Activated CD4-positive, alpha-beta T cell treated with anti-CD3 and anti-CD28 coated beads, Interleukin-2, amount 10 ng/mL, durations not matched to agents 24 days and 14 days (primary cell): ENCODE measurements at regions not wholly inside any gene's neighbourhood (a gene's known extent, or its start where the extent isn't known, plus 50 kb on each side); places are given as distances from the start of the nearest gene placed in this dataset.

ENCODE experiments used
- DNase-seq: peaks from one replicate; pipeline ENCODE4 v3.0.0; 2022
- H3K27ac Mint-ChIP-seq: one replicate; pipeline ENCODE4 v1.8.0; 2022; ENCODE audit warnings: mild to moderate bottlenecking, mixed read lengths
- H3K27me3 Mint-ChIP-seq: one replicate; pipeline ENCODE4 v1.8.0; 2022; ENCODE audit warnings: mixed read lengths
- H3K36me3 Mint-ChIP-seq: one replicate; pipeline ENCODE4 v1.8.0; 2022; ENCODE audit warnings: low read depth, mild to moderate bottlenecking, mixed read lengths
- H3K4me1 Mint-ChIP-seq: one replicate; pipeline ENCODE4 v1.8.0; 2021; ENCODE audit warnings: mixed read lengths
- H3K4me3 Mint-ChIP-seq: one replicate; pipeline ENCODE4 v1.8.0; 2022; ENCODE audit warnings: mild to moderate bottlenecking, moderate library complexity, mixed read lengths
- H3K9me3 Mint-ChIP-seq: one replicate; pipeline ENCODE4 v1.8.0; 2021; ENCODE audit warnings: mixed read lengths
- intact Hi-C: fragments of 100-400 bp; cut with micrococcal nuclease; formaldehyde crosslinking; loops from one replicate; pipeline ENCODE4 v1.15.1; 2023

DNA sequence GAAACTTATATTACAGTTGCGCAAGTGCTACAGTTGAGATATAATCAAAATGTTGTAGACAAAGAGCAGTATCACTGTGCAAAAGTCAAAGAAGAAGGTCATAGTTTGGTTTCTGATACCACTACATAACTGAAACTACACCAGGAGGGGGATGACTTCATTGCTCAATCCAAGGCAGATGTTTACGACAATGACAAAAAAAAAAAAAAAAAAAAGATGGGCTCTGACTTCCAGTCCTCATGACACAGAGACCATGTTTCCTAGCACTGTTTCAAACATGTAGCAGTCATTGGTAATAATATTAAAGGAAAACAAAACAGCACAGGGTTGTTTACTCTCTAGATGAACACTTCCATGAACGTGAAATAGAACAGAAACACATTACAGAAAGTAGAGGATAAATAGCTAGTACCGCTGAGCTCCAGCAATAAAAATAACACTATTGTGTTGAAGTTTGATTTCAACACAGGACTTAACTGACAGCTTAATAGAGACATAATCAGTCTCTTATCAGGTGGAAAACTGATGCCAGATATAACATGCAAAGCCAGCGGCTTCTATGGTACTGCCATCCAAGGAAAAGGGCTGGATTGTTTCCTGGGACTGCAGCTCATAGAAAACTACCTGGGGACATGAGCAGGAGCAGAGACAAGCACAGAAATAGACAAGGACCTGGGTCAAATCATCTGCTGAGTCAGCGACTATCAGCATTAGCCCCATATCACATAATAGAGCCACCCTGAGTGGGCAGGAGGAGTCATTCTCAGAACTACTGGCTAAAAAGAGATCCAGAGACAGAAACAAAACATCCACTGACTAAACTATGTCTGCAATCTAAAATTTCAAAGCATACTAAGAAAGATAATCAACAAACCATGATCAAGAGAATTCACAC lies 463.6 kb upstream of the SOX9 start:
- H3K27me3 Mint-ChIP-seq, result no peaks in the 10 kb centered on the region
- H3K9me3 Mint-ChIP-seq, result peaks cover 4% of the 10 kb centered on the region
- no peak overlapping the region for H3K27ac Mint-ChIP-seq
- no peaks in the 10 kb centered on the region for H3K36me3 Mint-ChIP-seq
- DNase-seq, result no peak
- no peaks in the 10 kb centered on the region for H3K4me1 Mint-ChIP-seq
- intact Hi-C loops, result no loop called here
- no peak overlapping the region for H3K4me3 Mint-ChIP-seq

DNA sequence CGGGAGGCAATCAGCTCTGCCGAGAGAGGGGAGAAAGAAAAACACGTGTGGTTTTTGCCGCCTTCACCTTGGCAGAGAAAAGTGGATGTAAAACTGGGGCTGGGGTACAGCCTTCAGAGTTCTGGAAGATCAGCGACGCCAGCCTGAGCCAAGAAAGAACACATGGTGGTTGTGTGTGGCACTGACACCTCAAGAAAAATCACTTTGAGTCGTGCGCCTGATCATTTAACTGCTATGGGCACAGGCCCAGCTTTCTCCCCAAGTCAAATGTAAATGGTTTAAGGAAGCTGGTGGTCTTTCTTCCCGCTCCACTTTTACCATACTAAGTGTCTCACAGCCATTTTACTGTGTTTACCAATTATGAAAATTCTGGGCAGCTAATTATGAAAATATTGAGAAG lies 461.8 kb upstream of the SOX9 start:
- Mint-ChIP-seq H3K36me3 (no peaks in the 10 kb centered on the region), H3K27ac (no peak overlapping the region), H3K4me3 (no peak overlapping the region), H3K4me1 (no peaks in the 10 kb centered on the region), H3K27me3 (no peaks in the 10 kb centered on the region), H3K9me3 (peaks cover 5% of the 10 kb centered on the region)
- no peak for DNase-seq
- intact Hi-C loops, result no loop called here

DNA sequence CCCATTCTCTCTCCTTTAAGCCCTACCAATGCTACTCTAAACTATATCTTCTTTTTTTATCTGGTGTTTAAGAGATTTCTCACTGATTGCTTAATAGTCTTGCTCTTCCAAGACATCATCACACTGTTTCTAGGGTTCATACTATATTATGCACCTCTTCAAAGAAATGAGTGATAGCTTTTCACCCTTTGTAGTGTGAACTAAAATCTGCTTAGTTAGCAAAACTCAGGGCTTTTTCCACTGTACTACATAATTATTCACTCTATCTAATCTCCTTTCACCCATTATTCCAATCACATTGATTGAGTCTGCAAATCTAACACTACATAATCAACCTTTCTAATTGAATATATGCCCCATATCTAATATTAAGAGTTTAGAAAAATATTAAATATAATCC lies 456.0 kb upstream of the SOX9 start:
- intact Hi-C loops, result no loop called here
- H3K4me3 Mint-ChIP-seq, result no peak overlapping the region
- DNase-seq, result no peak
- no peak overlapping the region for H3K27ac Mint-ChIP-seq
- H3K27me3 Mint-ChIP-seq, result no peaks in the 10 kb centered on the region
- H3K36me3 Mint-ChIP-seq, result no peaks in the 10 kb centered on the region
- peaks cover 13% of the 10 kb centered on the region for H3K9me3 Mint-ChIP-seq
- H3K4me1 Mint-ChIP-seq, result no peaks in the 10 kb centered on the region

DNA sequence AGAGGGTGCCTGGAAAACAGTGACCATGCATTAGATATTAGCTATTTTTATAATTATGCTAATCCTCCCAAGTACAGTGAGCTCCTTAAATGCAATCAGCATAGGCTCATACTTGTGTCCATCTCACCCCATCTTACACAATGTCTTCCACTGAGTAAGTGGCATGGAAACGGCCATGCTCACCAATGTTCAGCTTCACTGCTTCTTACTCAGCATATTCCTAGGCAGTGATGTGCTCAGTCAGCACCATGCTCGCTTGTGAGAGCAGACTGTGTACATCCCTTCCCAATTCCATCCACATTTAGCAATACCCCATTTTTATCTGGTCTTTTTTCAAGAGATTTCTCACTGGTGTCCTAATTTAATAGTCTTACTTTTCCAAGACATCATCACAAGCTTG lies 454.8 kb upstream of the SOX9 start:
- Mint-ChIP-seq H3K36me3 (no peaks in the 10 kb centered on the region), H3K4me1 (no peaks in the 10 kb centered on the region), H3K4me3 (no peak overlapping the region), H3K9me3 (peaks cover 13% of the 10 kb centered on the region), H3K27me3 (no peaks in the 10 kb centered on the region), H3K27ac (no peak overlapping the region)
- DNase-seq, result no peak
- intact Hi-C loops, result no loop called here

DNA sequence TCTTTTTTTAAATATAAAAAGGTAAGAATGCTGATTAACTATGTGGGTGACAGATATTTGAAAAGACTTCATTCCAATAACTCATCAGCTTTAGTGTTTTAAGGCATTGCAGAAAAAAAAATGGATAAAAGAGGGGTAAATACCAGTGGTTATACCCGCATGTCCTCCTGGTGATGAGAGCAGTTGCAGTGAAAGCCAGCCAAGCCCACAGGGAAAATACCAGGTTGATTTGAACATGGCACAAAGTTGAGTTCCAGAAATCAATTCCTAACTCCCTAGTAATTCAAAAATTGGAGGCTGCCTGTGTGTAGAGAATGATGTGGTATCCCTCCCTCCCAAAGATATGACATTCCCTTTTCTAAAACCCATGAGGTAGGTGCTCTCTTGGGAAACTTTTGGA lies 453.2 kb upstream of the SOX9 start:
- Mint-ChIP-seq H3K4me3 (no peak overlapping the region), H3K36me3 (no peaks in the 10 kb centered on the region)

DNA sequence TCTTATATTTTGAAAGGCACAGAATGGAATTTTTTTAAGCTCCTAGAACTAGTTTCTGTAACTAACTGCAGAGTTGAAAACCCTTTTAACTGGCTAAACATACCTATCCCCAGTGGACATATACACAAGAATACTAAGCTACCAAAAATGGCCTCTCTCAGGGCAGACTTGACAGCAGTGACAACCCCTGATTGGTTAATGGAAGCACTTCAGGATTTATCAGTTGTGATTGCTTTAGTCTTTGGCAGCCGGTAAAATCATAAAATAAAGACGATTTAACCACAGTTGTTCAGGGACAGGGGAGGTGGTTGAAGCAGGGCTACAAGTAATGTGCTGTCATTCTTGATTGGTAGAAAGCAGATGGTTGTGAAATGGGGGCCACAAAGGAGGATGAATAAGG lies 452.0 kb upstream of the SOX9 start:
- intact Hi-C loops, result no loop called here
- Mint-ChIP-seq H3K36me3 (no peaks in the 10 kb centered on the region), H3K4me1 (no peaks in the 10 kb centered on the region), H3K27me3 (no peaks in the 10 kb centered on the region), H3K27ac (no peak overlapping the region), H3K4me3 (no peak overlapping the region), H3K9me3 (peaks cover 13% of the 10 kb centered on the region)
- no peak for DNase-seq

More for the DNA sequence above, 453.2 kb upstream of the SOX9 start:
- intact Hi-C loops, result no loop called here
- peaks cover 13% of the 10 kb centered on the region for H3K9me3 Mint-ChIP-seq
- H3K27me3 Mint-ChIP-seq, result no peaks in the 10 kb centered on the region
- H3K4me1 Mint-ChIP-seq, result no peaks in the 10 kb centered on the region
- no peak for DNase-seq
- H3K27ac Mint-ChIP-seq, result no peak overlapping the region

DNA sequence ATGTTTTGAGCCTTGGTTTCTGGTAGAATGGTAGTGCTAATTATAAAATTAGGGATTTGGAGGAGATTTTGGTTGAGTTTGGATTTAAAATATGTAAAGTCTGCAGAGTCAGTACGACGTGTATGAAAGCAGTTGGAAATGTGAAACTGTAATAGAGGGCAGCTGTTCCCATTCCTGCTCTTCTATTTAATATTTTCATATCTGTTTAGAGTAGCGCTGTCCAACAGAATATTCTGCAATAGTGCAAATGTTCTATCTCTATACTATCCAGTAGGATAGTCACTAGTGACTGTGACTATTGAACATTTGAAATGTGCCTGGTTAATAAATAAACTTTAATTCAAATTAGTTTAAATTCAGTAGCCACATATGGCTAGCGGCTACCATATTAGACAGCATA lies 443.4 kb upstream of the SOX9 start:
- no peak overlapping the region for H3K4me3 Mint-ChIP-seq
- intact Hi-C loops, result no loop called here
- no peak for DNase-seq
- H3K9me3 Mint-ChIP-seq, result peaks cover 5% of the 10 kb centered on the region
- no peaks in the 10 kb centered on the region for H3K4me1 Mint-ChIP-seq
- H3K27ac Mint-ChIP-seq, result no peak overlapping the region
- H3K36me3 Mint-ChIP-seq, result no peaks in the 10 kb centered on the region
- no peaks in the 10 kb centered on the region for H3K27me3 Mint-ChIP-seq

DNA sequence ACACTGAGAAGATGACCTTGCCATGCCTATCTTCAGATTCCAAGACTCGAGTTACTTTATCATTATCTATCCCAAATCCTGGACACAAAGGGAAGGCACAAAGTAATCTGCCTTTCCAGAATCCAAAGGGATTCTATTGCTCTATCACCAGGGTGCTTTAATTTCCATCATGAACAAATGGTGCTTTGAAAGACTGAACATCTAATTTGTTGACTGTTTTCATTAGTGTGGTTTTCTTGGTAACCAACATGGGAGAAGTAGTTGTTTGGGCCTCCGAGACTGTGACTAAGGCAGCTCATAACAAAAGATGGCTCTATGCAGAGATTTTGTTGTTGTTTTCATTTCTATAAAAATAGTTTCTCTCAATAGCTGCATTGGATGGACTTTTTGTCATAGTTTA lies 441.0 kb upstream of the SOX9 start:
- intact Hi-C loops, result no loop called here
- DNase-seq, result no peak
- Mint-ChIP-seq H3K27ac (no peak overlapping the region), H3K27me3 (no peaks in the 10 kb centered on the region), H3K4me1 (no peaks in the 10 kb centered on the region), H3K4me3 (no peak overlapping the region), H3K36me3 (no peaks in the 10 kb centered on the region), H3K9me3 (peaks cover 13% of the 10 kb centered on the region)

DNA sequence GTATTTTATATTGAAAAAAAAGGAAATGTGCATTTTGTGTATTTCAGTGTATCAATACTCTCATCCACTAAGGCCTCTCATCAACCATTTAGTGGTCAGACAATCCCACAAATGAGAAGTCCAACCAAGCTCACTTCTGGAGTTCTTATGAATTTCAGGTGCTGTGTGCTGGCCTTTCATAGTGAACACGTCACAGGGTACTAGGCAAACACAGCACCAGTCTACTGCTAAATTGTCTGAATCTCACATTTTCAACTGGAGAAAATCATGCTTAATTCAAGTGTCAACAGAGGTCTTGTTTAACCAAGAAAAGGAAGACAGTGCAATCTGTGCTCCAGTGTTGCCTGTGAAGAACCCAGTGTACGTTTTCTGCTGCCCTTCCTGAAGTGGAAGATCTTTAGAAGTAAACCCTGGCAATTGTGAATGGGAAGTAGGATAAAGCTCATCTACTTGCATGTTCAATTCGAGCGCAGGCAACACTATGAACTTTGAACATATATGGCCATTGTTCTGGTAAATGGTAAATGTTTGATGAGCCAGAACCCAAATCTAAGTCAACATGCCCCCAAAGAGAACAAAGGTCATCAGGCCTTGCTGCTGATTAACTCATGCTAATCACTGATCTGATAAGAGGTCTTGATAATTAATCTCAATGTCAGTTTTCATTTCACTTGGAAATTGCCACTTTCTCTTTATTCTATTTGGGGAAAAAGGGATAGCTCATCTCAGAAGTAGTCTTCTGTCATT lies 439.2 kb upstream of the SOX9 start:
- Mint-ChIP-seq H3K4me3 (no peak overlapping the region), H3K36me3 (no peaks in the 10 kb centered on the region), H3K9me3 (peaks cover 13% of the 10 kb centered on the region), H3K4me1 (no peaks in the 10 kb centered on the region), H3K27ac (no peak overlapping the region), H3K27me3 (no peaks in the 10 kb centered on the region)
- intact Hi-C loops, result no loop called here
- DNase-seq, result no peak

DNA sequence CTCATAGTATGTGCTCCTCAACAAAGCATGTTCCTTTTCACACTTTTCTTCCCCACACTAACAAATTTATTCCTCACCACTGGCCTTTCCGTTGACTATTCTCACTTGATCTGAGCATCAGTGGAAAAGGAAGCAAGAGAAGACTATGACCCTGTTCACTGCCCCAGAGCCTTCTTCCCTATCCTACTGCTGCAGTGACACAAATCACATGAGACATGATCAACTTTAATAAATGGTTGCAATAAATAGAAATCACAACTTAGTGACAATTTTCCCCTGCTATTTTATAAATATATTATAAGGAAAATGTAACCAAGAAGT lies 438.7 kb upstream of the SOX9 start:
- H3K4me1 Mint-ChIP-seq, result no peaks in the 10 kb centered on the region
- intact Hi-C loops, result no loop called here
- H3K27me3 Mint-ChIP-seq, result no peaks in the 10 kb centered on the region

DNA sequence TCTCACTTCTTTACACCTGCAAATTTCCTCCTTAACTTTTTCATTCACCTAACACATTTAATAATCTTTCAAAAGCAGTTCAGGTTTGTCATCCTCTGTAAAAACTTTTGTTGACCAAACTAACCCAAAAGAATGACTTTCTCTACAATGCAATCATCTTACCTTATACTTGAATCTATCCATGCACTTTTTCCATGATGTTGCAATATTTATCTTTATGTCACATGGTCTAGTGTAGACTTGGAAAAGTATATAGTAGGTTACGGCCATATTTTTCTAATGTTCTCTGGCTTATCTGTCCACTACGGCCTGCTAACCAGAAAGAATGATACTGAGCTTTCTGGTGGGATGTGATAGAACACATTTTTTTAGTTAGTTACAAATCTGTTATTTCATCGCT lies 431.0 kb upstream of the SOX9 start:
- Mint-ChIP-seq H3K27ac (no peak overlapping the region), H3K36me3 (no peaks in the 10 kb centered on the region)
- intact Hi-C loops, result no loop called here

More for the DNA sequence above, 438.7 kb upstream of the SOX9 start:
- no peaks in the 10 kb centered on the region for H3K36me3 Mint-ChIP-seq
- H3K4me3 Mint-ChIP-seq, result no peak overlapping the region
- H3K9me3 Mint-ChIP-seq, result peaks cover 13% of the 10 kb centered on the region
- no peak overlapping the region for H3K27ac Mint-ChIP-seq
- DNase-seq, result no peak

DNA sequence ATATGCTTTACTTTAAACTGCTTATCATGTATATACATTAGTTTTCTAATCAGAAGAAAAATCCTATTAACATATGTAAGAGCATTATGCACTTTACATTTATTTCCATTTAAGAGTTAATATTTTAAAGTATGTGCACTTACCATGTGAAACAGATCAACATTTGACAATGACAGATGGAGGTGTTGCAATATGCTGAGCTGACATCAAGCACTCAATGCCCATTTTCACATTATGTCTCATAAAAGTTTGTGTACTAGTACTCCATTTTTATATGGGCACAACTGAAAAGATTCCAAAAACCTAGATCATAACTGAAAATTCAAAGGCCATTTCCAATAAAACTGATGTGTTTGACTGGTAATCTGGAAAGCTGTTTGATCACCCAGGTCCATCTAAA lies 420.9 kb upstream of the SOX9 start:
- H3K36me3 Mint-ChIP-seq, result no peaks in the 10 kb centered on the region
- no peaks in the 10 kb centered on the region for H3K4me1 Mint-ChIP-seq
- no peaks in the 10 kb centered on the region for H3K27me3 Mint-ChIP-seq
- peaks cover 4% of the 10 kb centered on the region for H3K9me3 Mint-ChIP-seq
- no peak overlapping the region for H3K4me3 Mint-ChIP-seq
- no peak for DNase-seq
- intact Hi-C loops, result no loop called here
- H3K27ac Mint-ChIP-seq, result no peak overlapping the region

More for the DNA sequence above, 431.0 kb upstream of the SOX9 start:
- no peaks in the 10 kb centered on the region for H3K4me1 Mint-ChIP-seq
- H3K9me3 Mint-ChIP-seq, result peaks cover 3% of the 10 kb centered on the region
- no peak overlapping the region for H3K4me3 Mint-ChIP-seq
- DNase-seq, result no peak
- no peaks in the 10 kb centered on the region for H3K27me3 Mint-ChIP-seq

DNA sequence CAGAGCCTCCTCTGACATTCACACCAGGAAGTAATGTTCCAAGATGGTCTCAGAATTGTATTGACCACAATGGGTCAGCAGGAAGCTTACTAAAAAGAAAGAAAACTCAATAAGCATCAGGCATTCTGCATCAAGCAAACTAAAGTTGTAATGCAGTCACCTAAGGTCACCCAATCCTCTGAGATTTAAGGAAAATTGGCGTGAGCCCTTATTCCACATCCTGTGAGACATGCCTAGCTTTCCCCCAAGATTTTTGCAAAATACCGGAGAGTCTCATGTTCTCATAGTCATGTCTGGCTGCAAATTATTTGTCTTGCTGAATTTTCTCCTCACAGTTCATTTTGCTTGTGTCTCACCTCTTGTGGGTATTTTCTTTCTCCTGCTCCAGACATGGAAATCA lies 417.1 kb upstream of the SOX9 start:
- Mint-ChIP-seq H3K9me3 (peaks cover 3% of the 10 kb centered on the region), H3K4me3 (no peak overlapping the region)
- intact Hi-C loops, result no loop called here

DNA sequence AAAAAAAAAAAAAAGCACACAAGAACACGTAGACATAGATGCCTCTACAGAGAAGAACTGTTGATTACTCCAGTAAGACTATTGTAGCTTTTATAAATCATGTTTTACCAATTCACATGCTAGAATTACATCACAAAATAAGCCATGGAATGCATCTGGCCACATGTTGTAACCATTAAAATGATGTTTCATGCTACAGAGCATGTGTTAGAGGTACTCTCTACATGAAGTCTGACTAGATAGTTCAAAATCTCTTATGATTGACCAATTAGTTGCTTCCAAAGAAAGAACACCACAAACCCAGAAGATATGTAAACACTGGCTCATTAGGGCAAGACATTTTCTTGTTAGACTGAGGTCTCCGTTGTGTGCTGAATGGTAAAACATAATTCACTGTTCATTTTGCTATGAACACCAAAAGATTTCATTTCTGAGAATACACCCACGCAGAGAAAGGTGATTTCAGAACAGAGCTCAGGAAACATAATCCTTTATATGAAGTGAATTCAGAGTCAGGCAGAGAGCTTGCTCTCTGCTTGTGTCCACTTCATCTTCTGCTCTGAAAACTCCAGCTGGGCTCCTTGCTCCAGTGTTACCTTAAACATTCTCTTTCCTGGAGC lies 411.4 kb upstream of the SOX9 start:
- Mint-ChIP-seq H3K27ac (no peak overlapping the region), H3K9me3 (peaks cover 3% of the 10 kb centered on the region), H3K4me1 (no peaks in the 10 kb centered on the region), H3K27me3 (no peaks in the 10 kb centered on the region), H3K36me3 (no peaks in the 10 kb centered on the region), H3K4me3 (no peak overlapping the region)
- no peak for DNase-seq
- intact Hi-C loops, result no loop called here

More for the DNA sequence above, 417.1 kb upstream of the SOX9 start:
- Mint-ChIP-seq H3K27me3 (no peaks in the 10 kb centered on the region), H3K36me3 (no peaks in the 10 kb centered on the region), H3K4me1 (no peaks in the 10 kb centered on the region), H3K27ac (no peak overlapping the region)
- no peak for DNase-seq
